ENCODE measurements at regions not wholly inside any gene's neighbourhood (a gene's known extent, or its start where the extent isn't known, plus 50 kb on each side); places are given as distances from the start of the nearest gene placed in this dataset.

- DNase-seq, result no peak
These were observed 218.5 kb downstream of the PTPRU start for GRCh38 chr1:29454616-29455380.

GRCh38 chr1:29453502-29454240, 217.3 kb downstream of the PTPRU start:
- DNase-seq, result peak; percentile 54

GRCh38 chr1:29452463-29453230, 216.3 kb downstream of the PTPRU start:
- no peak for DNase-seq

GRCh38 chr1:29451368-29451892, 215.1 kb downstream of the PTPRU start:
- no peak for DNase-seq

GRCh38 chr1:29450591-29450990, 214.3 kb downstream of the PTPRU start:
- DNase-seq, result no peak

- DNase-seq, result no peak
These were observed 212.3 kb downstream of the PTPRU start for GRCh38 chr1:29448456-29449235.

GRCh38 chr1:29447368-29447767, 211.0 kb downstream of the PTPRU start:
- DNase-seq, result no peak

- DNase-seq, result no peak
These were observed 208.7 kb downstream of the PTPRU start for GRCh38 chr1:29444782-29445729.

- no peak for DNase-seq
These were observed 207.9 kb downstream of the PTPRU start for GRCh38 chr1:29444081-29444715.

- no peak for DNase-seq
These were observed 205.8 kb downstream of the PTPRU start for GRCh38 chr1:29441916-29442668.

GRCh38 chr1:29439615-29440014, 203.3 kb downstream of the PTPRU start:
- no peak for DNase-seq

GRCh38 chr1:29438991-29439390, 202.7 kb downstream of the PTPRU start:
- no peak for DNase-seq

- no peak for DNase-seq
These were observed 201.6 kb downstream of the PTPRU start for GRCh38 chr1:29437946-29438345.

GRCh38 chr1:29436181-29436785, 200.0 kb downstream of the PTPRU start:
- DNase-seq, result no peak

- no peak for DNase-seq
These were observed 197.5 kb downstream of the PTPRU start for GRCh38 chr1:29433830-29434229.

GRCh38 chr1:29431138-29431537, 194.8 kb downstream of the PTPRU start:
- DNase-seq, result no peak

- DNase-seq, result no peak
These were observed 193.3 kb downstream of the PTPRU start for GRCh38 chr1:29429656-29430055.

- no peak for DNase-seq
These were observed 192.7 kb downstream of the PTPRU start for GRCh38 chr1:29428997-29429396.

GRCh38 chr1:29428280-29428615, 191.9 kb downstream of the PTPRU start:
- DNase-seq, result no peak

Data from fibroblast of skin of right quadriceps (primary cell).